Sigmoid colon (tissue), 6 donors: ENCODE measurements at regions not wholly inside any gene's neighbourhood (a gene's known extent, or its start where the extent isn't known, plus 50 kb on each side); places are given as distances from the start of the nearest gene placed in this dataset.
"Not testable (repeated sequence)": the region's sequence is repeated elsewhere in the genome, so short reads cannot be mapped to it uniquely, and the experiment has no call there.

Source experiments
- DNase-seq: peaks from one replicate; pipeline ENCODE4 v3.0.0-alpha.2; 2019
- H3K27ac ChIP-seq, 4 donors: fragments of 200-600 bp; sonication (generic); one replicate each; pipeline ENCODE4 v1.5.1; 2016 to 2019; ENCODE audit warnings: mild to moderate bottlenecking in 1 of 4
- H3K27me3 ChIP-seq, 3 donors: fragments of 200-600 bp; sonication (generic); one replicate each; pipeline ENCODE4 v1.5.1; 2019; ENCODE audit warnings: mild to moderate bottlenecking in 1 of 3
- H3K36me3 ChIP-seq, 4 donors: fragments of 200-600 bp; sonication (generic); one replicate each; pipeline ENCODE4 v1.5.1; 2016 to 2019
- H3K4me1 ChIP-seq, 4 donors: fragments of 200-600 bp; sonication (generic); one replicate each; pipeline ENCODE4 v1.5.1; 2017 to 2019
- H3K4me3 ChIP-seq, 4 donors: fragments of 200-600 bp; sonication (generic); one replicate each; pipeline ENCODE4 v1.5.1; 2017 to 2019; ENCODE audit warnings: mild to moderate bottlenecking in 2 of 4, moderate library complexity in 1 of 4
- H3K9me3 ChIP-seq, 4 donors: fragments of 200-600 bp in 3 of 4; sonication (generic) in 3 of 4; one replicate each; pipeline versions ENCODE4 v1.5.1 to v1.6.1; 2013 to 2019
- CTCF ChIP-seq, 4 experiments: fragments of 450-650 bp in 3 of 4; fragments of 200-600 bp in 1 of 4; IDR thresholded peaks; one replicate each; pipeline ENCODE4 v1.5.1; 2016 to 2019; ENCODE audit warnings: antibody characterized with exemption in 4 of 4, mild to moderate bottlenecking in 3 of 4, moderate library complexity in 2 of 4
- EP300 ChIP-seq, 4 donors: sonication (generic); formaldehyde crosslinking; IDR thresholded peaks; one replicate each; pipeline ENCODE4 v1.6.1; 2017; ENCODE audit warnings: antibody characterized with exemption in 4 of 4
- POLR2A ChIP-seq, 2 donors: fragments of 450-650 bp; IDR thresholded peaks; one replicate each; pipeline ENCODE4 v1.6.1; 2016; ENCODE audit warnings: antibody characterized with exemption in 2 of 2, mild to moderate bottlenecking in 2 of 2, moderate library complexity in 2 of 2
- POLR2AphosphoS5 ChIP-seq, 4 donors: sonication (generic); formaldehyde crosslinking; IDR thresholded peaks; one replicate each; pipeline ENCODE4 v1.6.1; 2017; ENCODE audit warnings: antibody characterized with exemption in 4 of 4
- WGBS, 2 donors: extraction: QIAGEN DNeasy Blood & Tissue Kit; methylation state at CpG; one replicate each; pipeline ENCODE4 v1.1.7; 2013; 5-methylcytosine and 5-hydroxymethylcytosine counted together
- intact Hi-C: fragments of 100-400 bp; cut with DNase I; formaldehyde crosslinking; loops from one replicate; pipeline ENCODE4 v1.15.1; 2023
- donor health status: healthy with polysubstance abuse.
- donor health status: healthy.

GRCh38 chr20:43386878-43387277, 70.8 kb upstream of the SRSF6 start:
- TF ChIP-seq EP300 (IDR thresholded peaks at IDR 0.05) (no peak), POLR2AphosphoS5 (IDR thresholded peaks at IDR 0.05) (no peak), CTCF (IDR thresholded peaks at IDR 0.05) (no peak), POLR2A (IDR thresholded peaks at IDR 0.05) (no peak)
- intact Hi-C loops: no loop called here
- H3K4me3 ChIP-seq: no peak overlapping the region
- no peak overlapping the region for H3K27ac ChIP-seq
- H3K4me1 ChIP-seq: peaks cover 0 to 26% (median 19%) of the 10 kb centered on the region in 4 donors
- no peaks in the 10 kb centered on the region for H3K9me3 ChIP-seq
- H3K36me3 ChIP-seq: no peaks in the 10 kb centered on the region
- DNase-seq: no peak
- 51 to 66% methylated on average over 4 of the region's 4 CpGs for WGBS, 2 donors
- no peaks in the 10 kb centered on the region for H3K27me3 ChIP-seq

- WGBS, 2 donors: 90 to 93% methylated on average over 4 of the region's 4 CpGs
- no peaks in the 10 kb centered on the region for H3K27me3 ChIP-seq
- H3K9me3 ChIP-seq: no peaks in the 10 kb centered on the region
- H3K4me3 ChIP-seq: no peak overlapping the region
- no peak for TF ChIP-seq EP300 (IDR thresholded peaks at IDR 0.05)
- TF ChIP-seq CTCF (IDR thresholded peaks at IDR 0.05): no peak
- no peak for TF ChIP-seq POLR2A (IDR thresholded peaks at IDR 0.05)
- TF ChIP-seq POLR2AphosphoS5 (IDR thresholded peaks at IDR 0.05): no peak
- H3K4me1 ChIP-seq: peaks cover 0 to 26% (median 19%) of the 10 kb centered on the region in 4 donors
- H3K27ac ChIP-seq: no peak overlapping the region
- intact Hi-C loops: no loop called here
- no peaks in the 10 kb centered on the region for H3K36me3 ChIP-seq
- DNase-seq: no peak
Measured at GRCh38 chr20:43385914-43386313, 71.8 kb upstream of the SRSF6 start.

- 61 to 73% methylated on average over 14 of the region's 14 CpGs for WGBS, 2 donors
- intact Hi-C loops: no loop called here
- Histone ChIP-seq H3K36me3 (no peaks in the 10 kb centered on the region), H3K4me1 (peaks cover 0 to 17% (median 13%) of the 10 kb centered on the region in 4 donors), H3K27me3 (no peaks in the 10 kb centered on the region), H3K4me3 (no peak overlapping the region), H3K27ac (no peak overlapping the region), H3K9me3 (no peaks in the 10 kb centered on the region)
- no peak for DNase-seq
- TF ChIP-seq POLR2AphosphoS5 (IDR thresholded peaks at IDR 0.05): no peak
- TF ChIP-seq POLR2A (IDR thresholded peaks at IDR 0.05): no peak
- TF ChIP-seq CTCF (IDR thresholded peaks at IDR 0.05): no peak
- TF ChIP-seq EP300 (IDR thresholded peaks at IDR 0.05): no peak
Measured at GRCh38 chr20:43384101-43384940, 73.4 kb upstream of the SRSF6 start.

GRCh38 chr20:43383026-43383795, 74.5 kb upstream of the SRSF6 start:
- intact Hi-C loops: no loop called here
- WGBS, 2 donors: 53 to 65% methylated on average over 8 of the region's 8 CpGs
- H3K9me3 ChIP-seq: no peaks in the 10 kb centered on the region

GRCh38 chr20:43382135-43382534, 75.6 kb upstream of the SRSF6 start:
- 59 to 82% methylated on average over 6 of the region's 6 CpGs for WGBS, 2 donors
- H3K4me1 ChIP-seq, H3K27me3 ChIP-seq, H3K36me3 ChIP-seq, H3K9me3 ChIP-seq, intact Hi-C loops, DNase-seq, H3K27ac ChIP-seq, H3K4me3 ChIP-seq: not testable (repeated sequence)

More at GRCh38 chr20:43383026-43383795, 74.5 kb upstream of the SRSF6 start:
- no peak overlapping the region for H3K4me3 ChIP-seq
- H3K36me3 ChIP-seq: no peaks in the 10 kb centered on the region
- TF ChIP-seq CTCF (IDR thresholded peaks at IDR 0.05): no peak
- TF ChIP-seq EP300 (IDR thresholded peaks at IDR 0.05): no peak
- TF ChIP-seq POLR2A (IDR thresholded peaks at IDR 0.05): no peak
- no peak for TF ChIP-seq POLR2AphosphoS5 (IDR thresholded peaks at IDR 0.05)
- peaks cover 0 to 6% (median 2%) of the 10 kb centered on the region in 4 donors for H3K4me1 ChIP-seq
- H3K27me3 ChIP-seq: no peaks in the 10 kb centered on the region
- no peak overlapping the region for H3K27ac ChIP-seq
- no peak for DNase-seq

GRCh38 chr20:43381533-43381932, 76.2 kb upstream of the SRSF6 start:
- H3K4me1 ChIP-seq, H3K27ac ChIP-seq, DNase-seq, intact Hi-C loops, H3K36me3 ChIP-seq, H3K27me3 ChIP-seq, H3K4me3 ChIP-seq, H3K9me3 ChIP-seq: not testable (repeated sequence)
- WGBS, 2 donors: 63 to 75% methylated on average over 9 of the region's 9 CpGs
